Trophoblast cell (in vitro differentiated cells and primary cell): ENCODE measurements at regions not wholly inside any gene's neighbourhood (a gene's known extent, or its start where the extent isn't known, plus 50 kb on each side); places are given as distances from the start of the nearest gene placed in this dataset.

Experiments used
- DNase-seq, 2 donors: peaks; one replicate each; pipeline ENCODE4 v3.0.0-alpha.2; 2016
- H2AFZ ChIP-seq: 2 replicates; pipeline ENCODE4 v1.6.1; 2013; ENCODE audit warnings: low read length, moderate library complexity, mild to moderate bottlenecking; ENCODE audit not compliant: insufficient read depth, poor library complexity
- H2AK5ac ChIP-seq: 2 replicates; pipeline ENCODE4 v1.6.1; 2013; ENCODE audit warnings: mild to moderate bottlenecking, low read length
- H2BK120ac ChIP-seq: 2 replicates; pipeline ENCODE4 v1.6.1; 2013; ENCODE audit warnings: low read length, mild to moderate bottlenecking, moderate library complexity; ENCODE audit not compliant: insufficient read depth, poor library complexity
- H2BK12ac ChIP-seq: 2 replicates; pipeline ENCODE4 v1.6.1; 2013; ENCODE audit warnings: mild to moderate bottlenecking, low read length, moderate library complexity
- H2BK5ac ChIP-seq: 2 replicates; pipeline ENCODE4 v1.6.1; 2013; ENCODE audit warnings: low read length, low read depth, moderate library complexity, mild to moderate bottlenecking; ENCODE audit not compliant: poor library complexity
- H3K14ac ChIP-seq: 2 replicates; pipeline ENCODE4 v1.6.1; 2013; ENCODE audit warnings: mild to moderate bottlenecking, low read length
- H3K18ac ChIP-seq: 2 replicates; pipeline ENCODE4 v1.6.1; 2013; ENCODE audit warnings: mild to moderate bottlenecking, low read length
- H3K23ac ChIP-seq: 2 replicates; pipeline ENCODE4 v1.6.1; 2013; ENCODE audit warnings: low read length
- H3K27ac ChIP-seq: 2 replicates; pipeline ENCODE4 v1.5.1; 2013; ENCODE audit warnings: low read depth, mild to moderate bottlenecking, inconsistent platforms, low read length, moderate library complexity
- H3K27me3 ChIP-seq: 2 replicates; pipeline ENCODE4 v1.6.1; 2013; ENCODE audit warnings: inconsistent platforms, mild to moderate bottlenecking, low read length, moderate library complexity; ENCODE audit not compliant: insufficient read depth
- H3K36me3 ChIP-seq, 2 experiments: 1 replicate in 1 of 2; 2 replicates in 1 of 2; pipeline ENCODE4 v1.6.1; 2013; ENCODE audit warnings: low read length in 2 of 2, mild to moderate bottlenecking in 2 of 2, moderate library complexity in 1 of 2; ENCODE audit not compliant: insufficient read depth in 2 of 2, control insufficient read depth in 1 of 2
- H3K4ac ChIP-seq: 2 replicates; pipeline ENCODE4 v1.6.1; 2013; ENCODE audit warnings: low read depth, mild to moderate bottlenecking, low read length, moderate library complexity
- H3K4me1 ChIP-seq, 2 experiments: 1 replicate in 1 of 2; 2 replicates in 1 of 2; pipeline ENCODE4 v1.6.1; 2013; ENCODE audit warnings: low read length in 2 of 2, mild to moderate bottlenecking in 2 of 2, moderate library complexity in 1 of 2; ENCODE audit not compliant: insufficient read depth in 2 of 2, control insufficient read depth in 1 of 2
- H3K4me2 ChIP-seq: 2 replicates; pipeline ENCODE4 v1.6.1; 2013; ENCODE audit warnings: inconsistent platforms, mild to moderate bottlenecking, low read length, moderate library complexity
- H3K4me3 ChIP-seq: 2 replicates; pipeline ENCODE4 v1.5.1; 2013; ENCODE audit warnings: mild to moderate bottlenecking, low read depth, low read length, inconsistent platforms
- H3K79me1 ChIP-seq: one replicate; pipeline ENCODE4 v1.6.1; 2013; ENCODE audit warnings: low read length
- H3K79me2 ChIP-seq: 2 replicates; pipeline ENCODE4 v1.6.1; 2013; ENCODE audit warnings: low read length, mild to moderate bottlenecking; ENCODE audit not compliant: control insufficient read depth, insufficient read depth, poor library complexity
- H3K9ac ChIP-seq: 2 replicates; pipeline ENCODE4 v1.6.1; 2013; ENCODE audit warnings: mild to moderate bottlenecking, low read length
- H3K9me3 ChIP-seq: 2 replicates; pipeline ENCODE4 v1.6.1; 2013; ENCODE audit warnings: low read depth, mild to moderate bottlenecking, control low read depth, inconsistent platforms, low read length; ENCODE audit not compliant: insufficient read depth
- H4K12ac ChIP-seq: 2 replicates; pipeline ENCODE4 v1.6.1; 2013; ENCODE audit warnings: low read depth, mild to moderate bottlenecking, low read length, moderate library complexity
- H4K8ac ChIP-seq: 2 replicates; pipeline ENCODE4 v1.6.1; 2013; ENCODE audit warnings: low read depth, mild to moderate bottlenecking, low read length, moderate library complexity
- H4K91ac ChIP-seq: one replicate; pipeline ENCODE4 v1.6.1; 2013; ENCODE audit warnings: low read depth, mild to moderate bottlenecking, low read length, moderate library complexity
- whole genome bisulfite sequencing: extraction: QIAGEN DNeasy Blood & Tissue Kit; methylation state at CpG from one replicate; pipeline ENCODE4 v1.1.7; 2013; ENCODE audit warnings: missing lambda C conversion rate; ENCODE audit not compliant: insufficient read length, insufficient coverage; ENCODE audit errors: extremely low coverage; 5-methylcytosine and 5-hydroxymethylcytosine counted together

- H2BK120ac ChIP-seq, result no peak overlapping the region
- H4K12ac ChIP-seq, result no peak overlapping the region
- no peak for DNase-seq
- H4K8ac ChIP-seq, result no peak overlapping the region
- no peak overlapping the region for H3K4me3 ChIP-seq
- H3K9me3 ChIP-seq, result peaks cover 2% of the 10 kb centered on the region
- H2BK5ac ChIP-seq, result no peak overlapping the region
- H3K27me3 ChIP-seq, result no peaks in the 10 kb centered on the region
- H3K79me2 ChIP-seq, result no peaks in the 10 kb centered on the region
- H3K23ac ChIP-seq, result no peak overlapping the region
- no peak overlapping the region for H4K91ac ChIP-seq
- no peaks in the 10 kb centered on the region for H3K4me1 ChIP-seq
- no peak overlapping the region for H3K27ac ChIP-seq
- no peak overlapping the region for H3K4me2 ChIP-seq
- H2AK5ac ChIP-seq, result no peak overlapping the region
- no peak overlapping the region for H3K4ac ChIP-seq
- WGBS, result no CpG with 5 or more reads among the region's 3 CpGs
- no peaks in the 10 kb centered on the region for H3K79me1 ChIP-seq
- no peak overlapping the region for H3K9ac ChIP-seq
- H2BK12ac ChIP-seq, result no peak overlapping the region
- H3K36me3 ChIP-seq, result no peaks in the 10 kb centered on the region
- no peak overlapping the region for H2AFZ ChIP-seq
- no peak overlapping the region for H3K18ac ChIP-seq
- H3K14ac ChIP-seq, result no peak overlapping the region
Observed at GRCh38 chr5:66333192-66333591, 189.1 kb downstream of the SREK1 start.

DNA sequence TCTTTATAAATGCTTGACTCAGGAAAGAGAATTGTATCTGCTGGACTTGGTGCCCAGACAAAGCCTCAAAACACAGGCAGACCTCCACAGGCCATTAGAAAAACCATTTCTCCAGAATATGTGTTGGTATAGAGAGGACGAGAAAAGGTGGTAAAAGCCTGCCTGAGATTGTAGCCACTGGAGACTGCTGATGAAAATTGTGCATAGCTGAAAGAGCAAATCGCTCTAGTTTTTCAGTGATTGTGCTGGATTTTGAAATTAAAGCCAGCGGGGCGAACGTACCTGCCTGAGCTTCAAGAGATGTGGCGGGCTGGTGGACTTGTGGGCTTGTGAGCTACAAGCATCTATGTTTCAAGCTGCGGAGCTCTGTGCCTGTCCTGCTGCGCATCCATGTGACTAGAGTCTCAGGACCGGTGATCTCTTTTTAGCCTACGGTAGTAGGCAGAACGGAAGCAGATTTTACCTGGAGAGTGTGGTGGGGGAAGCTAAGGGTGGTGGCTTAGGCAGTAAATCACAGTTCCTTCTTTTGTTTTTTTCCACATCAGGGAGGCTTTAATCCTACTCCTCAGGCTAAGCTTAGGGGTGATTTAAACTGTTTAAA, 193.6 kb downstream of the SREK1 start:
- Histone ChIP-seq H4K12ac (no peak overlapping the region), H4K8ac (no peak overlapping the region), H3K79me1 (no peaks in the 10 kb centered on the region), H4K91ac (no peak overlapping the region), H2AK5ac (no peak overlapping the region), H3K27ac (no peak overlapping the region), H3K4me3 (no peak overlapping the region), H3K4me1 (no peaks in the 10 kb centered on the region), H3K4ac (no peak overlapping the region), H3K27me3 (no peaks in the 10 kb centered on the region), H3K9ac (no peak overlapping the region), H3K36me3 (no peaks in the 10 kb centered on the region), H2BK12ac (no peak overlapping the region), H3K14ac (no peak overlapping the region), H3K4me2 (no peak overlapping the region), H3K9me3 (no peaks in the 10 kb centered on the region), H3K18ac (no peak overlapping the region), H3K79me2 (no peaks in the 10 kb centered on the region), H2AFZ (no peak overlapping the region), H3K23ac (no peak overlapping the region), H2BK5ac (no peak overlapping the region), H2BK120ac (no peak overlapping the region)
- no peak for DNase-seq
- no CpG with 5 or more reads among the region's 11 CpGs for WGBS

DNA sequence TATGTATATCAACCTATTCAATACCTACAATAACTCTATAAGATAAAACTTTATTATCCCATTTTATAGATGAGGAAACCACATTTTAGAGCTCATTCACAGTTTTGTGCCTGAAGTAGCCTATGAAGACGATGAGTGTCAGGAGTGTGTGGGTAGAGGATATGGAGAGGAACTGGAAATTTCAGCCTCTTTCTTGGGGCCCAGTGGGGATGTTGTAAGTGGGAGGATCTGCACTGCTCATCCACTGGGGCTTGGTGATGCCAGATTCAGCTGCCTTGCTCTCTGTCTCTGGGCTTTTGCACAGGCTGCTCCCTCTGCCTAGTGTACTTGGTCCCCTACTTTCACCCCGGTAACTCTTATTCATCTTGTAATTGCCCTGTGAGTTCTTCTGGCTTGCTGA, 194.7 kb downstream of the SREK1 start:
- Histone ChIP-seq H3K18ac (no peak overlapping the region), H4K8ac (no peak overlapping the region), H2BK5ac (no peak overlapping the region), H3K9me3 (no peaks in the 10 kb centered on the region), H3K23ac (no peak overlapping the region), H3K9ac (no peak overlapping the region), H3K14ac (no peak overlapping the region), H2BK120ac (no peak overlapping the region), H3K27me3 (no peaks in the 10 kb centered on the region), H2AFZ (no peak overlapping the region), H3K79me2 (no peaks in the 10 kb centered on the region), H3K4me3 (no peak overlapping the region), H3K4me1 (no peaks in the 10 kb centered on the region), H2AK5ac (no peak overlapping the region), H2BK12ac (no peak overlapping the region), H3K79me1 (no peaks in the 10 kb centered on the region), H4K91ac (no peak overlapping the region), H3K36me3 (no peaks in the 10 kb centered on the region), H3K4ac (no peak overlapping the region), H3K27ac (no peak overlapping the region), H3K4me2 (no peak overlapping the region), H4K12ac (no peak overlapping the region)
- no CpG with 5 or more reads among the region's 2 CpGs for WGBS
- DNase-seq, result no peak

DNA sequence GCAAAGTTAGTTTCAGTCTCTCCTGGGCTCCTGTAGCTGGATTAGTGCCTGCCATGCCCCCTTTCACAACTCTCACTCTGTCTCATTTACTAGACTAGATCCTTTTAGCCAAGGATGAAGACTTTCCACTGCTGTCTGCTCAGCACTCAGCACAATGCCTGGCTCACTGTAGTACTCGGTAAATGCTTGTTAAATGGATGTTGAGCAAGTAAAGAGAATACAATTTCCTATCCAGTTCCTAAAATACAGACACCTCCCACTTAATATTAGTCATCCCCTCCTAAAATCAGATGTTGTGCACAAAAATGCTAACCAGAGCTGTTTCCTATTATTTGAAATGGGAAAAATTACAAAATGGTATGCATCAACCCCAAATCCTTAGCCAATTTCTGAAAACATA, 195.8 kb downstream of the SREK1 start:
- H3K4me2 ChIP-seq, result no peak overlapping the region
- no peaks in the 10 kb centered on the region for H3K9me3 ChIP-seq
- H3K14ac ChIP-seq, result no peak overlapping the region
- no peak overlapping the region for H4K91ac ChIP-seq
- no peaks in the 10 kb centered on the region for H3K4me1 ChIP-seq
- no peaks in the 10 kb centered on the region for H3K36me3 ChIP-seq
- H3K27me3 ChIP-seq, result no peaks in the 10 kb centered on the region
- H2BK120ac ChIP-seq, result no peak overlapping the region
- no peak overlapping the region for H3K4me3 ChIP-seq
- no peak overlapping the region for H3K18ac ChIP-seq
- H4K8ac ChIP-seq, result no peak overlapping the region
- no peak overlapping the region for H3K9ac ChIP-seq
- H2AK5ac ChIP-seq, result no peak overlapping the region
- H3K4ac ChIP-seq, result no peak overlapping the region
- H3K23ac ChIP-seq, result no peak overlapping the region
- no peak overlapping the region for H2BK5ac ChIP-seq
- no peaks in the 10 kb centered on the region for H3K79me1 ChIP-seq
- H2AFZ ChIP-seq, result no peak overlapping the region
- no peak overlapping the region for H2BK12ac ChIP-seq
- WGBS, result no CpG with 5 or more reads among the region's 1 CpG
- no peak for DNase-seq
- no peak overlapping the region for H3K27ac ChIP-seq
- no peaks in the 10 kb centered on the region for H3K79me2 ChIP-seq
- H4K12ac ChIP-seq, result no peak overlapping the region
